HCT116 (cell line): ENCODE measurements at regions not wholly inside any gene's neighbourhood (a gene's known extent, or its start where the extent isn't known, plus 50 kb on each side); places are given as distances from the start of the nearest gene placed in this dataset.

Experiments used
- ATAC-seq: fragments of 200-7000 bp; cut with Tn5 transposase; 2 replicates; pipeline ENCODE4 v1.9.1; 2020; ENCODE audit warnings: mild to moderate bottlenecking, moderate library complexity
- BruUV-seq: library from RNA; stranded (reverse); fragments of 400-500 nt; replicated peaks from 2 replicates; lab custom pipeline; 2021; lab: Mats Ljungman, UMichigan
- CTCF ChIA-PET: fragments of 300-600 bp; sonication (Branson Sonifier 250); formaldehyde crosslinking; loops from one replicate; lab custom pipeline; 2021; ENCODE audit warnings: antibody characterized with exemption; lab: Charles Lee
- POLR2A ChIA-PET: fragments of 300-600, 350-600 bp; sonication (Branson Sonifier 250); formaldehyde crosslinking; loops from one replicate; lab custom pipeline; 2021; ENCODE audit warnings: antibody characterized with exemption; lab: Charles Lee
- RAD21 ChIA-PET, 2 experiments: fragments of 300-600 bp; sonication (Branson Sonifier 250); formaldehyde crosslinking; loops; one replicate each; lab custom pipeline; 2023; ENCODE audit warnings: low total read pairs in 2 of 2; ENCODE audit not compliant: uncharacterized antibody in 2 of 2, unreplicated experiment in 2 of 2, low non-redundant PET in 1 of 2; lab: Charles Lee
- DNase-seq: peaks from one replicate; pipeline ENCODE4 v3.0.0-alpha.2; 2010; ENCODE audit warnings: low read depth, low spot score
- H2AFZ ChIP-seq: fragments of 200-600 bp; shearing (Covaris generic), sonication (generic); 2 replicates; pipeline ENCODE4 v1.6.1; 2017; ENCODE audit warnings: low read depth, mixed run types, mixed read lengths, antibody characterized with exemption, low read length; ENCODE audit not compliant: poor library complexity, severe bottlenecking
- H3K27ac ChIP-seq: 2 replicates; pipeline ENCODE4 v1.5.1; 2012; ENCODE audit warnings: low read depth, low read length
- H3K27me3 ChIP-seq: fragments of 200-600 bp; sonication (generic); 2 replicates; pipeline ENCODE4 v1.6.1; 2016; ENCODE audit warnings: mixed run types, low read length, mixed read lengths; ENCODE audit not compliant: insufficient read depth
- H3K36me3 ChIP-seq, 2 experiments: fragments of 200-500 bp in 1 of 2; fragments of 200-600 bp in 1 of 2; sonication (Bioruptor generic) in 1 of 2; sonication (generic) in 1 of 2; 2 replicates each; pipeline versions ENCODE4 v1.5.1 to v1.6.1; 2014 to 2016; ENCODE audit warnings: low read length in 2 of 2, inconsistent platforms in 1 of 2, mixed read lengths in 1 of 2, mixed run types in 1 of 2; ENCODE audit not compliant: insufficient read depth in 2 of 2, control insufficient read depth in 1 of 2
- H3K4me1 ChIP-seq, 2 experiments: fragments of 200-600 bp in 1 of 2; sonication (generic) in 1 of 2; 2 replicates each; pipeline versions ENCODE4 v1.5.1 to v1.6.1; 2012 to 2017; ENCODE audit warnings: low read length in 2 of 2, inconsistent platforms in 1 of 2, mild to moderate bottlenecking in 1 of 2, mixed read lengths in 1 of 2, mixed run types in 1 of 2, moderate library complexity in 1 of 2; ENCODE audit not compliant: insufficient read depth in 2 of 2, control insufficient read depth in 1 of 2
- H3K4me2 ChIP-seq: fragments of 200-600 bp; sonication (generic); 2 replicates; pipeline ENCODE4 v1.6.1; 2017; ENCODE audit warnings: mixed run types, low read length, mixed read lengths
- H3K4me3 ChIP-seq, 2 experiments: fragments of 200-600 bp in 1 of 2; sonication (generic) in 1 of 2; replicated peaks in 1 of 2; 2 replicates each; pipeline ENCODE4 v1.5.1; 2011 to 2016; ENCODE audit warnings: low read length in 2 of 2, control low read depth in 1 of 2, low read depth in 1 of 2, mild to moderate bottlenecking in 1 of 2, mixed read lengths in 1 of 2, mixed run types in 1 of 2
- H3K79me2 ChIP-seq: fragments of 200-600 bp; sonication (generic); 2 replicates; pipeline ENCODE4 v1.6.1; 2017; ENCODE audit warnings: mild to moderate bottlenecking, mixed run types, low read length, moderate library complexity, mixed read lengths; ENCODE audit not compliant: insufficient read depth
- H3K9ac ChIP-seq: fragments of 200-600 bp; sonication (generic); 2 replicates; pipeline ENCODE4 v1.6.1; 2016; ENCODE audit warnings: low read length, mixed read lengths
- H3K9me2 ChIP-seq: fragments of 200-600 bp; sonication (generic), shearing (Covaris generic); 2 replicates; pipeline ENCODE4 v1.6.1; 2017; ENCODE audit warnings: mixed run types, mild to moderate bottlenecking, moderate library complexity; ENCODE audit not compliant: insufficient read depth
- H3K9me3 ChIP-seq, 2 experiments: fragments of 200-500 bp in 1 of 2; fragments of 200-600 bp in 1 of 2; sonication (Bioruptor generic) in 1 of 2; sonication (generic) in 1 of 2; 2 replicates each; pipeline ENCODE4 v1.6.1; 2014 to 2017; ENCODE audit warnings: low read length in 2 of 2, mixed read lengths in 2 of 2, inconsistent platforms in 1 of 2, low read depth in 1 of 2, mild to moderate bottlenecking in 1 of 2, mixed run types in 1 of 2, moderate library complexity in 1 of 2; ENCODE audit not compliant: control insufficient read depth in 1 of 2, insufficient read depth in 1 of 2
- H4K20me1 ChIP-seq: fragments of 200-600 bp; sonication (generic), shearing (Covaris generic); 2 replicates; pipeline ENCODE4 v1.6.1; 2017; ENCODE audit warnings: mixed run types, mild to moderate bottlenecking, moderate library complexity; ENCODE audit not compliant: insufficient read depth
- CEBPB ChIP-seq: IDR thresholded peaks from 2 replicates; pipeline ENCODE4 v1.6.1; 2012; ENCODE audit warnings: low read depth
- CTCF ChIP-seq, 3 experiments: fragments of 200-600 bp in 1 of 3; sonication (generic) in 1 of 3; IDR thresholded peaks in 2 of 3; conservative IDR thresholded peaks in 1 of 3; 2 replicates each; pipeline ENCODE4 v1.5.1; 2012 to 2017; ENCODE audit warnings: low read depth in 2 of 3, low read length in 2 of 3, antibody characterized with exemption in 1 of 3, borderline replicate concordance in 1 of 3, control low read depth in 1 of 3, mild to moderate bottlenecking in 1 of 3, mixed read lengths in 1 of 3, mixed run types in 1 of 3, moderate library complexity in 1 of 3; ENCODE audit not compliant: insufficient read depth in 1 of 3
- ELF1 ChIP-seq: IDR thresholded peaks from 2 replicates; pipeline ENCODE4 v1.6.1; 2012; ENCODE audit warnings: low read depth, borderline replicate concordance
- EZH2 ChIP-seq: fragments of 200-600 bp; sonication (generic); IDR thresholded peaks from 2 replicates; pipeline ENCODE4 v1.6.1; 2017; ENCODE audit warnings: antibody characterized with exemption, mixed run types
- JUND ChIP-seq: IDR thresholded peaks from 2 replicates; pipeline ENCODE4 v1.6.1; 2012
- POLR2A ChIP-seq: IDR thresholded peaks from 2 replicates; pipeline ENCODE4 v1.7.0; 2011; ENCODE audit warnings: borderline replicate concordance; ENCODE audit not compliant: insufficient read depth, insufficient read length; ENCODE audit errors: extremely low read depth
- POLR2AphosphoS5 ChIP-seq: IDR thresholded peaks from 2 replicates; pipeline ENCODE4 v1.6.1; 2011; ENCODE audit warnings: mild to moderate bottlenecking, low read depth, low read length, moderate library complexity
- RAD21 ChIP-seq: IDR thresholded peaks from 2 replicates; pipeline ENCODE4 v1.6.1; 2012; ENCODE audit warnings: low read depth, mild to moderate bottlenecking
- REST ChIP-seq: IDR thresholded peaks from 2 replicates; pipeline ENCODE4 v1.6.1; 2012; ENCODE audit warnings: low read depth
- SIN3A ChIP-seq: IDR thresholded peaks from 2 replicates; pipeline ENCODE4 v1.6.1; 2012; ENCODE audit warnings: low read depth
- SP1 ChIP-seq: IDR thresholded peaks from 2 replicates; pipeline ENCODE4 v1.6.1; 2012; ENCODE audit warnings: low read depth
- SRF ChIP-seq: IDR thresholded peaks from 2 replicates; pipeline ENCODE4 v1.6.1; 2012; ENCODE audit warnings: low read depth
- TCF7L2 ChIP-seq: IDR thresholded peaks from 2 replicates; pipeline ENCODE4 v1.7.0; 2011; ENCODE audit warnings: borderline replicate concordance, inconsistent platforms; ENCODE audit not compliant: insufficient read depth, insufficient read length; ENCODE audit errors: extremely low read depth
- intact Hi-C: fragments of 100-400 bp; cut with micrococcal nuclease; formaldehyde crosslinking; loops from 2 replicates; pipeline ENCODE4 v1.10.0; 2022
- TF ChIP-seq, protein P1 (sequence below): IDR thresholded peaks from 2 replicates; pipeline ENCODE4 v1.6.1; 2012

DNA sequence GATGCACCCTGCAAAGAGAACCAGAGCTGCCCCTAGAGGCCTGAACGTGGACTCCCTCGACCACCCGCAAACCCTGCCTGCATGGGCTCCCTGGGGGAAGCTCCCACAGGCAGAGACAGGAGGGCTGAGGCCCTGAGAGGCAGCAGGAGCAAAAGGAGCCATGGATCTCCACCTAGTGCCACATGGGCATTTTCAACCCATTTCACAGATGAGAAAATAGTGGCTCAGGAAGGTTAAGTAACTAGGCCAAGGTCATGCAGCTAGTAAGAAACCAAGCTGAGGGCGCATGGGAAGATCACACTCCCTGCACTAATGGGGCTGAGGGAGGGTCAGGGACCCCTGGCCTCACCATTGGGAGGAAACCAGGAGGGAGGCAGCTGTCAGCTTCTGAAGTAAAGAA, 271.7 kb upstream of the RAB6C start:
- peaks cover 22% of the 10 kb centered on the region; the same call in 1 of the 2 replicates for H3K27me3 ChIP-seq
- no peaks in the 10 kb centered on the region for H3K9me2 ChIP-seq
- no peaks in the 10 kb centered on the region for H3K79me2 ChIP-seq
- ChIA-PET CTCF (no interaction called here), RAD21 (no interaction called here), POLR2A (no interaction called here)
- no peaks in the 10 kb centered on the region for H3K9me3 ChIP-seq
- ATAC-seq (no peak), DNase-seq (no peak)
- intact Hi-C loops = no loop called here
- H3K4me3 ChIP-seq = no peak overlapping the region
- no peak overlapping the region for H3K27ac ChIP-seq
- H3K36me3 ChIP-seq = no peaks in the 10 kb centered on the region
- no peak overlapping the region for H3K4me2 ChIP-seq
- no TSS peak for BruUV-seq
- TF ChIP-seq RAD21 (no peak), EZH2 (no peak), SP1 (no peak), CEBPB (no peak), SRF (no peak)
- TF ChIP-seq, protein P1, sequence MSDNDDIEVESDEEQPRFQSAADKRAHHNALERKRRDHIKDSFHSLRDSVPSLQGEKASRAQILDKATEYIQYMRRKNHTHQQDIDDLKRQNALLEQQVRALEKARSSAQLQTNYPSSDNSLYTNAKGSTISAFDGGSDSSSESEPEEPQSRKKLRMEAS = no peak
- no peaks in the 10 kb centered on the region for H4K20me1 ChIP-seq
- no peaks in the 10 kb centered on the region for H3K4me1 ChIP-seq
- no peak overlapping the region for H2AFZ ChIP-seq
- no peak overlapping the region for H3K9ac ChIP-seq

DNA sequence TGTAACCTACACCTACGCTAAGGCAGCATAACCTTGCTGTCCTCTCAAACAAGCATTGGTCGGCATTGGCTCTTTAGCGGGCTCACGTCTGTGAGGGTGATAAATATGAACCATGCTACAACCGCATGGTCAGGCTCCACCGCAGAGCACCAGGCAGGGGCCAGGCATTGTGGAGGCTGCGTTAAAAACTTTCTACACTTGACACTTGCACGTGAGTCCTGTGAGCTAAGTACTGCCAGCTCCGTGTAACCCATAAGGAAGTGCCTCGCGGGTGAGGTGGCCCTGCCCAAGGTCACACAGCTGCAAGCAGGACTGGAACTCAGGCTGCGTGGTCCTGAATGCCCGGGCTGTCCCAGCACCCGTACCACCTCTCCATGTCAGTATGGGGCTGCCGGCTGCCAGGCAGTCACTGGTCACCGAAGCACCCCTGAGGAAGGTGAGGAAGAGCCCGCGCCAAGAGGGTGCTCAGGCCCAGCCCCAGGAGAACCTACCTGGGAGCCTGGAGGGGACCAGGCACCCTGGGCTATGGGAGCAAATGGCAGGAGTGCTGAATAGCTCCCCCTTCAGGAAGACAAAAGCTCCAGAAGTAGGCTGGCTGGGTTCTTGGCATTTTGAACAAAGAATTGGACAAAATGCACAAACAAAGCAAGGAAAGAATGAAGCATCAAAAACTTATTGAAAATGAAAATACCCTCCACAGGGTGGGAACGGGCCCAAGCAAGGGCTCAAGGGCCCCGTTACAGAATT, 271.1 kb upstream of the RAB6C start:
- no peaks in the 10 kb centered on the region for H4K20me1 ChIP-seq
- H3K4me1 ChIP-seq = no peaks in the 10 kb centered on the region
- ChIA-PET RAD21 (no interaction called here), POLR2A (no interaction called here), CTCF (no interaction called here)
- H3K9me2 ChIP-seq = no peaks in the 10 kb centered on the region
- H3K27me3 ChIP-seq = peaks cover 23% of the 10 kb centered on the region; the same call in 1 of the 2 replicates
- no peak overlapping the region for H3K4me3 ChIP-seq
- H3K9me3 ChIP-seq = no peaks in the 10 kb centered on the region
- no peak overlapping the region for H3K9ac ChIP-seq
- no peaks in the 10 kb centered on the region for H3K79me2 ChIP-seq
- no peak overlapping the region for H3K27ac ChIP-seq
- no peaks in the 10 kb centered on the region for H3K36me3 ChIP-seq
- ATAC-seq = peak; percentile 66
- DNase-seq = no peak
- BruUV-seq = no TSS peak
- intact Hi-C loops = no loop called here
- no peak overlapping the region for H2AFZ ChIP-seq
- no peak overlapping the region for H3K4me2 ChIP-seq
- peak; percentile 19; the same call in 1 of the 2 replicates for TF ChIP-seq RAD21
- TF ChIP-seq TCF7L2 = no peak
- no peak for TF ChIP-seq SIN3A
- no peak for TF ChIP-seq SP1
- TF ChIP-seq ELF1 = no peak
- TF ChIP-seq POLR2AphosphoS5 = no peak
- TF ChIP-seq CEBPB = no peak
- TF ChIP-seq POLR2A = no peak
- TF ChIP-seq JUND = no peak
- peak in 2 of 3 experiments; percentile 36 to 45; a peak in 3 of 6 replicates for TF ChIP-seq CTCF (IDR thresholded peaks at IDR 0.05 in 2 of 3, conservative IDR thresholded peaks at IDR 0.05 in 1 of 3; ENCODE audit: borderline replicate concordance in 1 of 3, insufficient read depth in 1 of 3, low read depth in 2 of 3, low read length in 2 of 3)
- TF ChIP-seq, protein P1 = no peak
- no peak for TF ChIP-seq REST
